Aorta (tissue), 5 donors: ENCODE measurements at regions not wholly inside any gene's neighbourhood (a gene's known extent, or its start where the extent isn't known, plus 50 kb on each side); places are given as distances from the start of the nearest gene placed in this dataset.

ENCODE experiments used
- ATAC-seq: fragments of 200-7000 bp; cut with Tn5 transposase; one replicate; pipeline ENCODE4 v1.9.1; 2022; ENCODE audit warnings: moderate library complexity; ENCODE audit not compliant: low FRiP score
- DNase-seq, 2 donors: peaks; one replicate each; pipeline ENCODE4 v3.0.0-alpha.2; 2020
- H3K27ac ChIP-seq, 2 donors: one replicate each; pipeline ENCODE4 v1.5.1; 2013; ENCODE audit warnings: low read length in 2 of 2, mild to moderate bottlenecking in 2 of 2, moderate library complexity in 2 of 2, control low read depth in 1 of 2, inconsistent platforms in 1 of 2, low read depth in 1 of 2
- H3K27me3 ChIP-seq, 2 donors: one replicate each; pipeline ENCODE4 v1.6.1; 2013; ENCODE audit warnings: control low read depth in 1 of 2, low read length in 1 of 2, mild to moderate bottlenecking in 1 of 2, moderate library complexity in 1 of 2; ENCODE audit not compliant: insufficient read depth in 2 of 2, control insufficient read depth in 1 of 2
- H3K36me3 ChIP-seq, 2 donors: one replicate each; pipeline ENCODE4 v1.6.1; 2013; ENCODE audit warnings: control low read depth in 1 of 2, low read length in 1 of 2, mild to moderate bottlenecking in 1 of 2; ENCODE audit not compliant: insufficient read depth in 2 of 2, control insufficient read depth in 1 of 2
- H3K4me1 ChIP-seq, 2 donors: one replicate each; pipeline ENCODE4 v1.6.1; 2013; ENCODE audit warnings: low read length in 2 of 2, control low read depth in 1 of 2, mild to moderate bottlenecking in 1 of 2, moderate library complexity in 1 of 2; ENCODE audit not compliant: insufficient read depth in 2 of 2, control insufficient read depth in 1 of 2
- H3K4me3 ChIP-seq, 2 donors: one replicate each; pipeline ENCODE4 v1.5.1; 2013; ENCODE audit warnings: low read length in 2 of 2, control low read depth in 1 of 2, mild to moderate bottlenecking in 1 of 2
- H3K9me3 ChIP-seq: one replicate; pipeline ENCODE4 v1.6.1; 2013; ENCODE audit warnings: mild to moderate bottlenecking, low read length; ENCODE audit not compliant: control insufficient read depth
- WGBS, 2 donors: extraction: QIAGEN DNeasy Blood & Tissue Kit; methylation state at CpG; one replicate each; pipeline ENCODE4 v1.1.7; 2013; 5-methylcytosine and 5-hydroxymethylcytosine counted together
- intact Hi-C, 2 donors: fragments of 100-400 bp; cut with DNase I; formaldehyde crosslinking; loops; one replicate each; pipeline versions ENCODE4 v1.14.2 to v1.15.0; 2022
- donor health status: healthy with polysubstance abuse.
- donor health status: Bipolar disorder and iron deficiency.
- donor health status: DM: no; HTN: no; CAD: no.
- donor health status: DM: no; HTN: no; CAD: no.
- donor health status: DM: yes; HTN: yes; CAD: no.

DNA sequence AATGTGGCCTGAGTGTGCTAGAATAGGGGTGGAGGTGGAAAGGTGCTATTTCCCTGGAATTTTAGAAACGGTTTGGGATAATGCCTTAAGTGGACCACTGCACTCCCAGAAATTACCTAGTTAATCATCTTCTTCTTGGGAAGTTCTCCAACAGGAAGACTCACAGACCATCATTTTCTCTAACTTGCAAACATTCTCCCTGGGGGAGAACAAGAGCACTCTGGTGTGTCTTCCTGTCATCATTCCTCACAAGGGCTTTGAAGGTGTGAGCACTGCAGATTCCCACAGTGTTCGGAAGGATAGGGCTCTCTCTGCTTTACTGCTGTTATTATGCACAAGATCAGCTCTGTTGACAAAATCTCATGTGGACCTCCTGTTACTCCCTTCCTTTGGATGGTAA lies 54.9 kb upstream of the TSPAN2 start:
- H3K4me3 ChIP-seq, result no peak overlapping the region
- H3K36me3 ChIP-seq, result no peaks in the 10 kb centered on the region
- no peaks in the 10 kb centered on the region for H3K27me3 ChIP-seq
- no peaks in the 10 kb centered on the region for H3K9me3 ChIP-seq
- peaks cover 0 to 2% of the 10 kb centered on the region in 2 donors for H3K4me1 ChIP-seq
- 89 to 94% methylated on average over 2 of the region's 2 CpGs for WGBS, 2 donors
- no peak overlapping the region for H3K27ac ChIP-seq
- intact Hi-C loops, result loop anchor here in 1 of 2 donors (5.0 kb wide), 1 partner anchor 323 kb away; no protein-coding TSS in a partner anchor
- DNase-seq, result no peak
- ATAC-seq, result no peak

DNA sequence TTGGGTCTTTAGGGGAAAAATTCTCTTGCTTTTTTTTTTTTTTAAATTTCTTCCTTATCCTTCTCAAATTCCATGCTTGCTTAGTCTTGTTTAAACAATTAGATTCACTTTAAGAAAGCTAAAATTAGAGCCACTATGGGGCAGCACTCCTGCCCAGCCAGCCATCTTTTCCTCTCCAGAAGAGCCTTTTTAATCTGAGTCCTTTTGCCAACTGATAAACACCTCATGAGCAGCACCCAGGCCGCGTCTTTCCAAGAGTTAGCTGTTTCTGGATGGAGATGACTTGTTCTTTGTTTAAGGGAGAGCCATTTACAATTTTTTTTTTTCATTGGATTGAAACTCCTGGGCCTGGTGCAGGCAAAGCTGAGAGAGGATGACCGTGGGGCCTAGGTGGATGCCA lies 53.3 kb upstream of the TSPAN2 start:
- H3K27ac ChIP-seq, result no peak overlapping the region

GRCh38 chr1:115141145-115141454 lies 51.8 kb upstream of the TSPAN2 start:
- Histone ChIP-seq H3K27ac (no peak overlapping the region), H3K36me3 (no peaks in the 10 kb centered on the region), H3K4me3 (no peak overlapping the region), H3K27me3 (no peaks in the 10 kb centered on the region), H3K9me3 (no peaks in the 10 kb centered on the region), H3K4me1 (peaks cover 2 to 3% of the 10 kb centered on the region in 2 donors)
- intact Hi-C loops, result loop anchor here (2.0 to 5.0 kb wide), 2 partner anchors 326 to 456 kb away; no protein-coding TSS in a partner anchor
- DNase-seq, result no peak
- ATAC-seq, result no peak

More for the DNA sequence above, 53.3 kb upstream of the TSPAN2 start:
- Histone ChIP-seq H3K9me3 (no peaks in the 10 kb centered on the region), H3K4me1 (peaks cover 0 to 2% of the 10 kb centered on the region in 2 donors), H3K4me3 (no peak overlapping the region), H3K27me3 (no peaks in the 10 kb centered on the region), H3K36me3 (no peaks in the 10 kb centered on the region)
- DNase-seq, result no peak
- no peak for ATAC-seq
- WGBS, 2 donors, result 7 to 13% methylated on average over 3 of the region's 3 CpGs
- intact Hi-C loops, result loop anchor here in 1 of 2 donors (5.0 kb wide), 1 partner anchor 325 kb away; no protein-coding TSS in a partner anchor

DNA sequence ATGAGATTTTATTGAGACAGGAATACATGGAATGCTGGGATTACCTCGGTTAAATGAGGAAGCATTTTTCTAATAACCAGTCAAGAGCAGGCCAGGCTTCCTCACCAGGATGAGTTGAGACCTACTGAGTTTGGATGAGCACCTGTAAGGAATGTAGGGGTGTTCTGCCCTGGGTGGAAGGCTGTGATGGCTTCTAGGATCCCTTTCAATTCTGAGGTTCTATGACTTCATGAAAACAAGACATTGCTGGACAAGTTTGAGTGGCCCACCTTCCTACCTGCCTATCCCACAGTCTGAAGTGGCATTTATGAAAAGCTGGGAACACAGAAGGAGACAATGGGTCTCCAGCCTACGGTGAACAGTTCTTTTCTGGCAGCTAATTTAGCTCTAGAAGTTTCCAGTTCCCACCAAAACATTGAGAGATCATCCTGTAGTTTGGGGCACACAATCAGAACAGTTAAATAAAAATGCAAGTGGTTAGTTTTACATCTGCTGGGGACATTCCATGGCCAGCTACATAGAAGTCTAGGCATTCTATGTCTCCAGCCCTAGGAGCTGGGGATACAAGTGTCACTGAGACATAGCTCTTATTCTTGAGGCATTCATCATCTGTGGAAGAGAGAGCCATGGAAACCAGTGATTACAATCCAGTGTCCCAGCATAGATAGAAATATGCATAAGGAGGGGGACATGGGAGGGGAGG lies 51.3 kb upstream of the TSPAN2 start:
- intact Hi-C loops, result loop anchor here (2.0 to 5.0 kb wide), 2 partner anchors 327 to 456 kb away; no protein-coding TSS in a partner anchor
- no peaks in the 10 kb centered on the region for H3K9me3 ChIP-seq
- no peaks in the 10 kb centered on the region for H3K27me3 ChIP-seq
- H3K27ac ChIP-seq, result no peak overlapping the region
- ATAC-seq (no peak), DNase-seq (no peak)
- WGBS, 2 donors, result 85 to 92% methylated on average over 2 of the region's 2 CpGs
- H3K36me3 ChIP-seq, result no peaks in the 10 kb centered on the region
- no peak overlapping the region for H3K4me3 ChIP-seq
- peaks cover 2 to 5% of the 10 kb centered on the region in 2 donors for H3K4me1 ChIP-seq

GRCh38 chr1:115139381-115139780 lies 50.1 kb upstream of the TSPAN2 start:
- Histone ChIP-seq H3K4me1 (peaks cover 2 to 5% of the 10 kb centered on the region in 2 donors), H3K27me3 (no peaks in the 10 kb centered on the region), H3K36me3 (no peaks in the 10 kb centered on the region), H3K27ac (peak overlapping the region in 1 of 2 donors; percentile 19), H3K4me3 (no peak overlapping the region), H3K9me3 (no peaks in the 10 kb centered on the region)
- DNase-seq (no peak), ATAC-seq (no peak)
- intact Hi-C loops, result loop anchor here (2.0 to 5.0 kb wide), 6 partner anchors 48 to 458 kb away; no protein-coding TSS in a partner anchor
- WGBS, 2 donors, result 95 to 96% methylated on average over 9 of the region's 9 CpGs
